Subcutaneous abdominal adipose tissue (tissue), 5 donors: ENCODE measurements at regions not wholly inside any gene's neighbourhood (a gene's known extent, or its start where the extent isn't known, plus 50 kb on each side); places are given as distances from the start of the nearest gene placed in this dataset.
"Not testable (repeated sequence)": the region's sequence is repeated elsewhere in the genome, so short reads cannot be mapped to it uniquely, and the experiment has no call there.

Experiments
- H3K27ac ChIP-seq: one replicate; pipeline ENCODE4 v1.7.0; 2013; ENCODE audit warnings: low read depth, mild to moderate bottlenecking, inconsistent platforms, low read length, moderate library complexity
- H3K27me3 ChIP-seq, 5 donors: one replicate each; pipeline ENCODE4 v1.7.0; 2013; ENCODE audit warnings: low read length in 5 of 5, inconsistent platforms in 1 of 5; ENCODE audit not compliant: control insufficient read depth in 5 of 5, insufficient read depth in 4 of 5
- H3K36me3 ChIP-seq, 5 donors: one replicate each; pipeline ENCODE4 v1.7.0; 2013; ENCODE audit warnings: low read length in 5 of 5; ENCODE audit not compliant: control insufficient read depth in 5 of 5, insufficient read depth in 5 of 5
- H3K4me1 ChIP-seq, 5 donors: one replicate each; pipeline ENCODE4 v1.7.0; 2013; ENCODE audit warnings: low read length in 5 of 5, mild to moderate bottlenecking in 3 of 5, moderate library complexity in 1 of 5; ENCODE audit not compliant: control insufficient read depth in 5 of 5, insufficient read depth in 5 of 5
- H3K4me3 ChIP-seq, 5 donors: one replicate each; pipeline ENCODE4 v1.7.0; 2013; ENCODE audit warnings: low read length in 5 of 5, low read depth in 1 of 5
- H3K9ac ChIP-seq, 5 donors: one replicate each; pipeline ENCODE4 v1.7.0; 2013; ENCODE audit warnings: low read length in 5 of 5, mild to moderate bottlenecking in 4 of 5, moderate library complexity in 3 of 5
- H3K9me3 ChIP-seq, 5 donors: one replicate each; pipeline ENCODE4 v1.7.0; 2013; ENCODE audit warnings: low read length in 5 of 5; ENCODE audit not compliant: control insufficient read depth in 5 of 5
- donor health status: healthy.
- donor health status: healthy.
- donor health status: healthy.
- donor health status: healthy.
- donor health status: healthy.

DNA sequence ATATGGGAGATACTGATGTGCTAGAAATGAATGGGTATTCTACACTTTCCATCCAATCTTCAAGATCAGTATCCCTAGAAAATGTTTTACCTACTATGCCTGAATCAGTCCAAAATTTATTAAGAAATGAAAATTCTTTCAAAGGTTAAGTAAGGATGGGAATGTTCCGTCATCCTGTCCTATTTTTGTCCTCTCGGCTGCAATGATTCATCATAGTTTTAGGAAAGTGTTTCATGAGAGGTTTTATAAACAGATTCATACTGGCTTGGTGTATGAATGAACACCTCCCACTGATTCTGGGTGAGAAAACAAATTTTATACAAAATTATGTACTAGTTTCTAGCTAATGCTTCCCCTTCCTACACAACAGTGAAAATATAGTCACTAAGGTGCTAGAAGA is 504.6 kb upstream of the NR5A2 start:
- H3K36me3 ChIP-seq: no peaks in the 10 kb centered on the region
- no peak overlapping the region for H3K9ac ChIP-seq
- no peak overlapping the region for H3K4me3 ChIP-seq
- no peaks in the 10 kb centered on the region for H3K9me3 ChIP-seq
- no peak overlapping the region for H3K27ac ChIP-seq
- H3K4me1 ChIP-seq: no peaks in the 10 kb centered on the region
- H3K27me3 ChIP-seq: no peaks in the 10 kb centered on the region

- no peaks in the 10 kb centered on the region for H3K4me1 ChIP-seq
- no peak overlapping the region for H3K27ac ChIP-seq
- peaks cover 0 to 3% (median 0%) of the 10 kb centered on the region in 5 donors for H3K9me3 ChIP-seq
- no peak overlapping the region for H3K9ac ChIP-seq
- H3K27me3 ChIP-seq: no peaks in the 10 kb centered on the region
- no peaks in the 10 kb centered on the region for H3K36me3 ChIP-seq
- H3K4me3 ChIP-seq: no peak overlapping the region
These were observed 498.2 kb upstream of the NR5A2 start for GRCh38 chr1:199529324-199529723.

DNA sequence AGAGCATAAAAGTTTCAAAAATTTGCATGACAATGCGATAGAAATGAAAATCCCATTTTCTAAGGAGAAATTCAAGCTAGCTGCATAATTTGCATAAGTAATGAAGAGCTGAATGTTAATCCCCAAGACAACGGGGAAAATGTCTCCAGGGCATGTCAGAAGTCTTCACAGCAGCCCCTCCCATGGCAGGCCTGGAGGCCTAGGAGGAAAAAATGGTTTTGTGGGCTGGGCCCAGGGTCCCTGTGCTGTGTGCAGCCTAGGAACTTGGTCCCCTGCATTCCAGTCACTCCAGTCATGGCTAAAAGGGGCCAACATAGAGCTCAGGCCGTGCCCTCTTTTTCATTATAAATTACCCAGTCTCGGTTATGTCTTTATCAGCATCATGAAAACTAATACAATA is 494.1 kb upstream of the NR5A2 start:
- not testable (repeated sequence) for H3K27me3 ChIP-seq, H3K4me1 ChIP-seq, H3K9ac ChIP-seq, H3K36me3 ChIP-seq, H3K27ac ChIP-seq, H3K4me3 ChIP-seq
- H3K9me3 ChIP-seq: peaks cover 0 to 18% (median 6%) of the 10 kb centered on the region in 5 donors

GRCh38 chr1:199545780-199546179 is 481.7 kb upstream of the NR5A2 start:
- H3K4me3 ChIP-seq: no peak overlapping the region
- H3K9me3 ChIP-seq: no peaks in the 10 kb centered on the region
- no peaks in the 10 kb centered on the region for H3K36me3 ChIP-seq
- no peaks in the 10 kb centered on the region for H3K4me1 ChIP-seq
- no peak overlapping the region for H3K9ac ChIP-seq
- no peak overlapping the region for H3K27ac ChIP-seq
- no peaks in the 10 kb centered on the region for H3K27me3 ChIP-seq

- no peaks in the 10 kb centered on the region for H3K27me3 ChIP-seq
These were observed 481.2 kb upstream of the NR5A2 start for GRCh38 chr1:199546323-199546722.

DNA sequence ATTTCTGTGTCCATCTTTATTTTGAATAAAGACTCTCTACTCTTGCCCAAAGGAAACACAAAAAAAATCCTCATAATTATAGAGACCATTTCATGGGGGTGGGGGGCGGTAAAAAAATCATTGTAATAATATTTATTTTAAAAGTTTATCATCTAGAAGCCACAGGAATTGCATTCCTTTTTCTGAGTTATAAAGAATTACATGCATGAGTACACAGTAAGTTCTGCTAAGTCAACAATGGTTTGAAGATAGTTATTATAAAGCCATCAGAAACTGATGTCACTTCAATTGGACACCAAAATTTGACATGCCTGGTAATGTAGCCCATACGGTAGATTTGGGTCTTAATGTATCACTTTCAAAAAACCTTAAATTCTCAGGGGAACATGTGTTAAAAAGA is 478.1 kb upstream of the NR5A2 start:
- Histone ChIP-seq H3K4me3 (no peak overlapping the region), H3K36me3 (no peaks in the 10 kb centered on the region), H3K9ac (no peak overlapping the region), H3K9me3 (no peaks in the 10 kb centered on the region), H3K4me1 (no peaks in the 10 kb centered on the region), H3K27ac (no peak overlapping the region), H3K27me3 (no peaks in the 10 kb centered on the region)

More at GRCh38 chr1:199546323-199546722, 481.2 kb upstream of the NR5A2 start:
- Histone ChIP-seq H3K4me3 (no peak overlapping the region), H3K36me3 (no peaks in the 10 kb centered on the region), H3K4me1 (no peaks in the 10 kb centered on the region), H3K27ac (no peak overlapping the region), H3K9ac (no peak overlapping the region), H3K9me3 (no peaks in the 10 kb centered on the region)

- Histone ChIP-seq H3K4me1 (no peaks in the 10 kb centered on the region), H3K4me3 (no peak overlapping the region), H3K36me3 (no peaks in the 10 kb centered on the region), H3K27ac (no peak overlapping the region), H3K9ac (no peak overlapping the region), H3K9me3 (no peaks in the 10 kb centered on the region), H3K27me3 (no peaks in the 10 kb centered on the region)
These were observed 477.1 kb upstream of the NR5A2 start for GRCh38 chr1:199550199-199551065.

GRCh38 chr1:199551967-199552565 is 475.4 kb upstream of the NR5A2 start:
- no peaks in the 10 kb centered on the region for H3K27me3 ChIP-seq
- no peaks in the 10 kb centered on the region for H3K9me3 ChIP-seq
- no peak overlapping the region for H3K27ac ChIP-seq
- no peak overlapping the region for H3K4me3 ChIP-seq
- no peaks in the 10 kb centered on the region for H3K4me1 ChIP-seq
- H3K36me3 ChIP-seq: no peaks in the 10 kb centered on the region
- no peak overlapping the region for H3K9ac ChIP-seq

GRCh38 chr1:199553104-199553503 is 474.4 kb upstream of the NR5A2 start:
- Histone ChIP-seq H3K27ac (no peak overlapping the region), H3K4me3 (no peak overlapping the region), H3K36me3 (no peaks in the 10 kb centered on the region), H3K9ac (no peak overlapping the region), H3K27me3 (no peaks in the 10 kb centered on the region), H3K9me3 (no peaks in the 10 kb centered on the region), H3K4me1 (no peaks in the 10 kb centered on the region)

- Histone ChIP-seq H3K27me3 (no peaks in the 10 kb centered on the region), H3K4me3 (no peak overlapping the region), H3K36me3 (no peaks in the 10 kb centered on the region), H3K9ac (no peak overlapping the region), H3K4me1 (no peaks in the 10 kb centered on the region), H3K27ac (no peak overlapping the region), H3K9me3 (no peaks in the 10 kb centered on the region)
These were observed 466.2 kb upstream of the NR5A2 start for GRCh38 chr1:199561334-199561733.
